ENCODE measurements at regions not wholly inside any gene's neighbourhood (a gene's known extent, or its start where the extent isn't known, plus 50 kb on each side); places are given as distances from the start of the nearest gene placed in this dataset.

DNA sequence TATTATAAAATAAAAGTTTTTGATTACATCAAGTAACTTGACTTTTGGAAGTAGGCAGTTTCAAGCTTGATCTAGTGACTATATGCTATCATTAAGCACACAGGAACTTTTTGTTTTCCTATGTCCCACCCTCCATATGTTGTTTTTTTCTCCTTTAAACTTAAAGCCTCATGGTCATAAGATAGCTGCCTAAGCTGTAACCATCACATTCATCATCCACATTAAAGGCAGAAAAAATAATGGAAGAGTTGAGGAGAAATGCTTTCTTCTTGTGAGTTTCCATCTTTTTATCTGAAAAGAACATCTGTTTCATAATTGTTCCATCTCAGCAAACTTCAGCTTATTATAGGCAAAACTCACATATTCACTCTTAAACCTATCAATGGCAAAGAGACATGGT lies 630.4 kb downstream of the STK39 start:
- CTCF ChIA-PET, result no interaction called here
- Histone ChIP-seq H3K27ac (ENCODE audit: low read depth in 2 of 2, low read length in 1 of 2) (no peak overlapping the region), H3K9ac (no peak overlapping the region), H3K27me3 (ENCODE audit: insufficient read depth) (no peaks in the 10 kb centered on the region), H3K9me3 (no peaks in the 10 kb centered on the region), H3K4me1 (ENCODE audit: control insufficient read depth in 1 of 2, insufficient read depth in 2 of 2, low read depth in 1 of 2, low read length in 1 of 2) (no peaks in the 10 kb centered on the region), H4K20me1 (ENCODE audit: insufficient read depth) (no peaks in the 10 kb centered on the region), H3F3A (replicated peaks; ENCODE audit: insufficient read depth) (no peaks in the 10 kb centered on the region), H3K36me3 (replicated peaks in 1 of 2; ENCODE audit: control insufficient read depth in 1 of 2, insufficient read depth in 2 of 2, low read length in 1 of 2) (no peaks in the 10 kb centered on the region), H2AFZ (ENCODE audit: low read depth) (no peak overlapping the region), H3K4me2 (no peak overlapping the region), H3K79me2 (ENCODE audit: insufficient read depth) (no peaks in the 10 kb centered on the region), H3K4me3 (ENCODE audit: low read depth in 2 of 2, low read length in 1 of 2) (no peak overlapping the region), H3K9me2 (0 out of 2 replicates have a peak, but pooled peaks cover 5% of the 10 kb centered on the region)
- TF ChIP-seq ELF1 (IDR thresholded peaks at IDR 0.05) (no peak), FOXJ3 (CRISPR knock-in tag; IDR thresholded peaks at IDR 0.05) (no peak), RAD21 (IDR thresholded peaks at IDR 0.05; ENCODE audit: low read length) (no peak), EZH2phosphoT487 (IDR thresholded peaks at IDR 0.05; ENCODE audit: borderline replicate concordance, low read depth) (no peak)
- TF ChIP-seq, protein P1, sequence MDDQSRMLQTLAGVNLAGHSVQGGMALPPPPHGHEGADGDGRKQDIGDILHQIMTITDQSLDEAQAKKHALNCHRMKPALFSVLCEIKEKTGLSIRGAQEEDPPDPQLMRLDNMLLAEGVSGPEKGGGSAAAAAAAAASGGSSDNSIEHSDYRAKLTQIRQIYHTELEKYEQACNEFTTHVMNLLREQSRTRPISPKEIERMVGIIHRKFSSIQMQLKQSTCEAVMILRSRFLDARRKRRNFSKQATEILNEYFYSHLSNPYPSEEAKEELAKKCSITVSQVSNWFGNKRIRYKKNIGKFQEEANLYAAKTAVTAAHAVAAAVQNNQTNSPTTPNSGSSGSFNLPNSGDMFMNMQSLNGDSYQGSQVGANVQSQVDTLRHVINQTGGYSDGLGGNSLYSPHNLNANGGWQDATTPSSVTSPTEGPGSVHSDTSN (IDR thresholded peaks at IDR 0.05), result no peak
- TF ChIP-seq, protein P2, sequence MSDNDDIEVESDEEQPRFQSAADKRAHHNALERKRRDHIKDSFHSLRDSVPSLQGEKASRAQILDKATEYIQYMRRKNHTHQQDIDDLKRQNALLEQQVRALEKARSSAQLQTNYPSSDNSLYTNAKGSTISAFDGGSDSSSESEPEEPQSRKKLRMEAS (IDR thresholded peaks at IDR 0.05; ENCODE audit: low read depth), result no peak
- no peak for DNase-seq
- POLR2A ChIA-PET, result no interaction called here

DNA sequence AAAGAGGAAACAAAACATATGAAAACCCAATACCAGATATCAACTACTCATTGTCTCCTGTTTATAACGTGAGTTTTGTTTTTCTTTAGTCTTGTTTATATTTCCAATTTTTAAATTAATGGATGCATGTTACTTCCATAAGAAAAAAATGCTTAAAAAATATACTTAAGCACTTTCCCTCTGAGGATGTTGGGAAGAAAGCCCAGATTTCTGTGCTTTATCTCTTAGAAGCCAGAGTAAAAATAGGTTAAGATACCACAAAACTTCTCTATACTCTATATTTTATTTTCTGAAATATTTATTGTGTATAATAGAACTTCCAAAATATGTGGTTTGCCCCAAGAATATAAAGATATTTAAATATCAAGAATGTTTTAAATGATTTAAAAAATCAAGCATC lies 633.9 kb downstream of the STK39 start:
- H3K4me1 ChIP-seq (ENCODE audit: control insufficient read depth in 1 of 2, insufficient read depth in 2 of 2, low read depth in 1 of 2, low read length in 1 of 2), result no peaks in the 10 kb centered on the region
- no peaks in the 10 kb centered on the region for H3K79me2 ChIP-seq (ENCODE audit: insufficient read depth)
- no peaks in the 10 kb centered on the region for H3K27me3 ChIP-seq (ENCODE audit: insufficient read depth)
- ChIA-PET CTCF (no interaction called here), POLR2A (no interaction called here)
- H3F3A ChIP-seq (replicated peaks; ENCODE audit: insufficient read depth), result no peaks in the 10 kb centered on the region
- H3K9me2 ChIP-seq, result 0 out of 2 replicates have a peak, but pooled peaks cover 5% of the 10 kb centered on the region
- no peak overlapping the region for H3K4me2 ChIP-seq
- no peak for DNase-seq
- H3K36me3 ChIP-seq (replicated peaks in 1 of 2; ENCODE audit: control insufficient read depth in 1 of 2, insufficient read depth in 2 of 2, low read length in 1 of 2), result no peaks in the 10 kb centered on the region
- H3K9ac ChIP-seq, result no peak overlapping the region
- 78% methylated on average over 1 of the region's 1 CpG for WGBS (ENCODE audit: low lambda C conversion rate)
- no peaks in the 10 kb centered on the region for H4K20me1 ChIP-seq (ENCODE audit: insufficient read depth)
- H3K27ac ChIP-seq (ENCODE audit: low read depth in 2 of 2, low read length in 1 of 2), result no peak overlapping the region
- H2AFZ ChIP-seq (ENCODE audit: low read depth), result no peak overlapping the region
- H3K9me3 ChIP-seq, result no peaks in the 10 kb centered on the region
- no peak overlapping the region for H3K4me3 ChIP-seq (ENCODE audit: low read depth in 2 of 2, low read length in 1 of 2)
- TF ChIP-seq GATA2 (CRISPR knock-in tag; IDR thresholded peaks at IDR 0.05) (no peak), MXI1 (IDR thresholded peaks at IDR 0.05; ENCODE audit: low read depth, low read length) (no peak), TAF1 (IDR thresholded peaks at IDR 0.05; ENCODE audit: borderline replicate concordance, low read depth, low read length) (no peak), POLR2AphosphoS5 (IDR thresholded peaks at IDR 0.05; ENCODE audit: low read depth, low read length) (no peak), YY1 (IDR thresholded peaks at IDR 0.05; ENCODE audit: low read depth) (no peak), CHD2 (IDR thresholded peaks at IDR 0.05; ENCODE audit: low read length, partially characterized antibody) (no peak), ELF1 (IDR thresholded peaks at IDR 0.05) (no peak), FOSL2 (IDR thresholded peaks at IDR 0.05; ENCODE audit: borderline replicate concordance, low read depth) (no peak), EZH2phosphoT487 (IDR thresholded peaks at IDR 0.05; ENCODE audit: borderline replicate concordance, low read depth) (no peak), FOXJ3 (CRISPR knock-in tag; IDR thresholded peaks at IDR 0.05) (no peak)
- TF ChIP-seq, protein P3, sequence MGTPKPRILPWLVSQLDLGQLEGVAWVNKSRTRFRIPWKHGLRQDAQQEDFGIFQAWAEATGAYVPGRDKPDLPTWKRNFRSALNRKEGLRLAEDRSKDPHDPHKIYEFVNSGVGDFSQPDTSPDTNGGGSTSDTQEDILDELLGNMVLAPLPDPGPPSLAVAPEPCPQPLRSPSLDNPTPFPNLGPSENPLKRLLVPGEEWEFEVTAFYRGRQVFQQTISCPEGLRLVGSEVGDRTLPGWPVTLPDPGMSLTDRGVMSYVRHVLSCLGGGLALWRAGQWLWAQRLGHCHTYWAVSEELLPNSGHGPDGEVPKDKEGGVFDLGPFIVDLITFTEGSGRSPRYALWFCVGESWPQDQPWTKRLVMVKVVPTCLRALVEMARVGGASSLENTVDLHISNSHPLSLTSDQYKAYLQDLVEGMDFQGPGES (IDR thresholded peaks at IDR 0.05; ENCODE audit: low read depth, low read length), result no peak
- TF ChIP-seq, protein P4, sequence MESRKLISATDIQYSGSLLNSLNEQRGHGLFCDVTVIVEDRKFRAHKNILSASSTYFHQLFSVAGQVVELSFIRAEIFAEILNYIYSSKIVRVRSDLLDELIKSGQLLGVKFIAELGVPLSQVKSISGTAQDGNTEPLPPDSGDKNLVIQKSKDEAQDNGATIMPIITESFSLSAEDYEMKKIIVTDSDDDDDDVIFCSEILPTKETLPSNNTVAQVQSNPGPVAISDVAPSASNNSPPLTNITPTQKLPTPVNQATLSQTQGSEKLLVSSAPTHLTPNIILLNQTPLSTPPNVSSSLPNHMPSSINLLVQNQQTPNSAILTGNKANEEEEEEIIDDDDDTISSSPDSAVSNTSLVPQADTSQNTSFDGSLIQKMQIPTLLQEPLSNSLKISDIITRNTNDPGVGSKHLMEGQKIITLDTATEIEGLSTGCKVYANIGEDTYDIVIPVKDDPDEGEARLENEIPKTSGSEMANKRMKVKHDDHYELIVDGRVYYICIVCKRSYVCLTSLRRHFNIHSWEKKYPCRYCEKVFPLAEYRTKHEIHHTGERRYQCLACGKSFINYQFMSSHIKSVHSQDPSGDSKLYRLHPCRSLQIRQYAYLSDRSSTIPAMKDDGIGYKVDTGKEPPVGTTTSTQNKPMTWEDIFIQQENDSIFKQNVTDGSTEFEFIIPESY (IDR thresholded peaks at IDR 0.05; ENCODE audit: borderline replicate concordance, low read depth), result no peak
- TF ChIP-seq, protein P5, sequence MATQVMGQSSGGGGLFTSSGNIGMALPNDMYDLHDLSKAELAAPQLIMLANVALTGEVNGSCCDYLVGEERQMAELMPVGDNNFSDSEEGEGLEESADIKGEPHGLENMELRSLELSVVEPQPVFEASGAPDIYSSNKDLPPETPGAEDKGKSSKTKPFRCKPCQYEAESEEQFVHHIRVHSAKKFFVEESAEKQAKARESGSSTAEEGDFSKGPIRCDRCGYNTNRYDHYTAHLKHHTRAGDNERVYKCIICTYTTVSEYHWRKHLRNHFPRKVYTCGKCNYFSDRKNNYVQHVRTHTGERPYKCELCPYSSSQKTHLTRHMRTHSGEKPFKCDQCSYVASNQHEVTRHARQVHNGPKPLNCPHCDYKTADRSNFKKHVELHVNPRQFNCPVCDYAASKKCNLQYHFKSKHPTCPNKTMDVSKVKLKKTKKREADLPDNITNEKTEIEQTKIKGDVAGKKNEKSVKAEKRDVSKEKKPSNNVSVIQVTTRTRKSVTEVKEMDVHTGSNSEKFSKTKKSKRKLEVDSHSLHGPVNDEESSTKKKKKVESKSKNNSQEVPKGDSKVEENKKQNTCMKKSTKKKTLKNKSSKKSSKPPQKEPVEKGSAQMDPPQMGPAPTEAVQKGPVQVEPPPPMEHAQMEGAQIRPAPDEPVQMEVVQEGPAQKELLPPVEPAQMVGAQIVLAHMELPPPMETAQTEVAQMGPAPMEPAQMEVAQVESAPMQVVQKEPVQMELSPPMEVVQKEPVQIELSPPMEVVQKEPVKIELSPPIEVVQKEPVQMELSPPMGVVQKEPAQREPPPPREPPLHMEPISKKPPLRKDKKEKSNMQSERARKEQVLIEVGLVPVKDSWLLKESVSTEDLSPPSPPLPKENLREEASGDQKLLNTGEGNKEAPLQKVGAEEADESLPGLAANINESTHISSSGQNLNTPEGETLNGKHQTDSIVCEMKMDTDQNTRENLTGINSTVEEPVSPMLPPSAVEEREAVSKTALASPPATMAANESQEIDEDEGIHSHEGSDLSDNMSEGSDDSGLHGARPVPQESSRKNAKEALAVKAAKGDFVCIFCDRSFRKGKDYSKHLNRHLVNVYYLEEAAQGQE (IDR thresholded peaks at IDR 0.05; ENCODE audit: low read depth, low read length), result no peak
- TF ChIP-seq, protein P6, sequence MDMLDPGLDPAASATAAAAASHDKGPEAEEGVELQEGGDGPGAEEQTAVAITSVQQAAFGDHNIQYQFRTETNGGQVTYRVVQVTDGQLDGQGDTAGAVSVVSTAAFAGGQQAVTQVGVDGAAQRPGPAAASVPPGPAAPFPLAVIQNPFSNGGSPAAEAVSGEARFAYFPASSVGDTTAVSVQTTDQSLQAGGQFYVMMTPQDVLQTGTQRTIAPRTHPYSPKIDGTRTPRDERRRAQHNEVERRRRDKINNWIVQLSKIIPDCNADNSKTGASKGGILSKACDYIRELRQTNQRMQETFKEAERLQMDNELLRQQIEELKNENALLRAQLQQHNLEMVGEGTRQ (IDR thresholded peaks at IDR 0.05; ENCODE audit: borderline replicate concordance, low read depth, low read length), result no peak
- TF ChIP-seq, protein P2 (IDR thresholded peaks at IDR 0.05; ENCODE audit: low read depth), result no peak

All from SK-N-SH (cell line).